AG09319 (cell line): ENCODE measurements at regions not wholly inside any gene's neighbourhood (a gene's known extent, or its start where the extent isn't known, plus 50 kb on each side); places are given as distances from the start of the nearest gene placed in this dataset.

Experiments
- DNase-seq: peaks from one replicate; pipeline ENCODE4 v3.0.0-alpha.2; 2010; ENCODE audit warnings: low read depth; ENCODE audit errors: extremely low read depth
- CTCF ChIP-seq: IDR thresholded peaks from 2 replicates; pipeline ENCODE4 v1.5.1; 2011; ENCODE audit warnings: low read depth, mild to moderate bottlenecking, inconsistent platforms, low read length, moderate library complexity

DNA sequence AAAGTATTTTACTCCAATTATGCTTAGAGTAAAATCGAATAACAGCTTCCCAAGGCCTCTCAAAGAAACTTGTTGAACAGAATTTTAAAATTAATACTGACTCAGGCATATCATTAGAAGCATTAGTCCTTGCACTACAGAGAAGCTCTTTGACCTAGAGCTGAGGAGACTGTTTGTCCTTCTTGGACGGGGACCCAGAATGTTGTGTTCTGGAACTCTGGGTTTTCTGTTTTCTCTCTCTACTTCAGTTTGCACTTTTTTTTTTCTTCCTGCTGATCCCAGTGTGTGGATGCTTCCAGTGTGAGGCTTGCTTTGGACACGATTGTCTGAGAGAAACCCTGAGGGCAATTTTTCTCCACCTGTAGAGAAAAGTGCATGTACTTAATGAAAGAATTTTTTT is 847.6 kb downstream of the SOCS6 start:
- no peak for DNase-seq
- TF ChIP-seq CTCF, result no peak

GRCh38 chr18:71134122-71134521 is 845.3 kb downstream of the SOCS6 start:
- no peak for TF ChIP-seq CTCF
- DNase-seq, result no peak

- DNase-seq, result no peak
- no peak for TF ChIP-seq CTCF
Measured at GRCh38 chr18:71131918-71132317, 843.1 kb downstream of the SOCS6 start.

- DNase-seq, result no peak
- TF ChIP-seq CTCF, result no peak
Measured at GRCh38 chr18:71130351-71130750, 841.5 kb downstream of the SOCS6 start.

DNA sequence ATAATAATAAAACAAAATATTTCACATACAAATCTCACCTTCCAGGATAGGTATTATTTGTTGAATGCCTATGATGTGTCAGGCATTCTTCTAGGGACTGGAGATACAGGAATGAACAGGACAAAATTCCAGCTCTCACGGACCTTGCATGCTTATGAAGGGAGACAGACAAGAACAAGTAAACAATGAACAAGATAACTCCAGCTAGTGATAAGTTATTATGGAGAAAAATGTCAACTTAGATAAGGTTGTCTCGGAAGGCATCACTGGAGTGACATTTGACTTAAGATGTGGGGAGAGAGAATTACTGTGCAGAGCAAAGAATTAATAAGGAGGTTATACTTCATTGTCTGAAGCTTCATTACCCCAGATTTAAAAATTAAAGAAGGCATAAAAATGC is 836.7 kb downstream of the SOCS6 start:
- TF ChIP-seq CTCF, result no peak
- no peak for DNase-seq

DNA sequence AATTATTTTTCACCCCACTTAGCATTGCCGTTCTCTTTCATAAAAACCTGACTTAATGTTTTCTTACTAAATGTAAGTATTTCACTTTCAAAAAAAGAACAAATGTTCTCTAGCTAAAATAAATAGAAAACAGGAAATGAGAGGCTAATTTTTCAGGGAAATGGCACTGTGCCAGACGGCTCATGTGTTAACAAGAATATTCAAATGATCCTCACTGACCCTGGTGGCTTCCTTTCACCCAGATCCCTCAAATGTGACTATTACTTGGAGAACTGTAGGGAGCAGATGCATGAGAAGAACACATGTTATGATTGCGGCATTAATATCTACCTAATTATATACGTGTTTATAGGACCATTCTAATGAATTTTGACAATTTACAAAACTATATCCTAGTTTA is 827.7 kb downstream of the SOCS6 start:
- TF ChIP-seq CTCF, result no peak
- DNase-seq, result no peak

GRCh38 chr18:71115261-71115660 is 826.4 kb downstream of the SOCS6 start:
- no peak for DNase-seq
- no peak for TF ChIP-seq CTCF
